Prostate gland (tissue), 2 donors: ENCODE measurements at regions not wholly inside any gene's neighbourhood (a gene's known extent, or its start where the extent isn't known, plus 50 kb on each side); places are given as distances from the start of the nearest gene placed in this dataset.

Experiments used
- POLR2AphosphoS5 ChIP-seq: sonication (generic); formaldehyde crosslinking; IDR thresholded peaks from one replicate; pipeline ENCODE4 v1.6.1; 2017; ENCODE audit warnings: antibody characterized with exemption
- TF ChIP-seq, protein P1 (sequence below), 4 experiments: fragments of 200-600 bp in 2 of 4; fragments of 450-650 bp in 2 of 4; sonication (generic) in 2 of 4; IDR thresholded peaks; 1 replicate in 3 of 4; 2 replicates in 1 of 4; pipeline ENCODE4 v1.5.1; 2016 to 2019; ENCODE audit warnings: antibody characterized with exemption in 4 of 4, mild to moderate bottlenecking in 2 of 4, moderate library complexity in 2 of 4

DNA sequence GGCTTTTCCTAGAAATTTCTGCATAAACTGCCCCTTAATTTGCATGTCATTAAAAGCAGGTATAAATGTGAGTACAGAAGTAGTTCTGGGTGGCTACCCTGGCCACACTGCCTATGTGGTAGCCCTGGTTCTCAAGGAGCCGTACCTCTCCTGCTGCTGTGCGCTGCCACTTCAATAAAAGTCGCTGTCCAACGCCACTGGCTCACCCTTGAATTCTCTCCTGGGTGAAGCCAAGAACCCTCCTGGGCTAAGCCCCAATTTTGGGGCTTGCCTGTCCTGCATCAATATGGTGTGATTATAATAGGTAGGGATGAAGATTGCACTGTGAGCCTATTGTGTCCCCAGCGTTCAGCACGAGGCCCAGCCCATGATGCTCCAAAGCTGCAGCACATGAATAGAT, 65.6 kb upstream of the C1orf174 start:
- TF ChIP-seq, protein P1, sequence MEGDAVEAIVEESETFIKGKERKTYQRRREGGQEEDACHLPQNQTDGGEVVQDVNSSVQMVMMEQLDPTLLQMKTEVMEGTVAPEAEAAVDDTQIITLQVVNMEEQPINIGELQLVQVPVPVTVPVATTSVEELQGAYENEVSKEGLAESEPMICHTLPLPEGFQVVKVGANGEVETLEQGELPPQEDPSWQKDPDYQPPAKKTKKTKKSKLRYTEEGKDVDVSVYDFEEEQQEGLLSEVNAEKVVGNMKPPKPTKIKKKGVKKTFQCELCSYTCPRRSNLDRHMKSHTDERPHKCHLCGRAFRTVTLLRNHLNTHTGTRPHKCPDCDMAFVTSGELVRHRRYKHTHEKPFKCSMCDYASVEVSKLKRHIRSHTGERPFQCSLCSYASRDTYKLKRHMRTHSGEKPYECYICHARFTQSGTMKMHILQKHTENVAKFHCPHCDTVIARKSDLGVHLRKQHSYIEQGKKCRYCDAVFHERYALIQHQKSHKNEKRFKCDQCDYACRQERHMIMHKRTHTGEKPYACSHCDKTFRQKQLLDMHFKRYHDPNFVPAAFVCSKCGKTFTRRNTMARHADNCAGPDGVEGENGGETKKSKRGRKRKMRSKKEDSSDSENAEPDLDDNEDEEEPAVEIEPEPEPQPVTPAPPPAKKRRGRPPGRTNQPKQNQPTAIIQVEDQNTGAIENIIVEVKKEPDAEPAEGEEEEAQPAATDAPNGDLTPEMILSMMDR (IDR thresholded peaks at IDR 0.05) = no peak
- no peak for TF ChIP-seq POLR2AphosphoS5
